Ovary (tissue), 7 donors: ENCODE measurements at regions not wholly inside any gene's neighbourhood (a gene's known extent, or its start where the extent isn't known, plus 50 kb on each side); places are given as distances from the start of the nearest gene placed in this dataset.
"Not testable (repeated sequence)": the region's sequence is repeated elsewhere in the genome, so short reads cannot be mapped to it uniquely, and the experiment has no call there.

Experiments used
- DNase-seq, 5 donors: peaks; one replicate each; pipeline ENCODE4 v3.0.0-alpha.2; 2019 to 2020
- H3K27ac ChIP-seq, 2 donors: fragments of 200-600 bp; one replicate each; pipeline versions ENCODE4 v1.5.1 to v1.8.0; 2019 to 2022
- H3K27me3 ChIP-seq: fragments of 200-600 bp; one replicate; pipeline ENCODE4 v1.8.0; 2022
- H3K36me3 ChIP-seq: fragments of 200-600 bp; sonication (generic); one replicate; pipeline ENCODE4 v1.5.1; 2019
- H3K4me1 ChIP-seq: one replicate; pipeline ENCODE4 v1.8.1; 2013; ENCODE audit warnings: mild to moderate bottlenecking, moderate library complexity; ENCODE audit not compliant: insufficient read depth
- H3K4me3 ChIP-seq: fragments of 200-600 bp; sonication (generic); one replicate; pipeline ENCODE4 v1.5.1; 2017
- H3K9me3 ChIP-seq, 2 donors: fragments of 200-600 bp in 1 of 2; sonication (generic) in 1 of 2; one replicate each; pipeline versions ENCODE4 v1.5.1 to v1.8.1; 2013 to 2019; ENCODE audit warnings: mild to moderate bottlenecking in 1 of 2, moderate library complexity in 1 of 2
- EP300 ChIP-seq: sonication (generic); formaldehyde crosslinking; IDR thresholded peaks from one replicate; pipeline ENCODE4 v1.6.1; 2017; ENCODE audit warnings: antibody characterized with exemption
- POLR2A ChIP-seq: fragments of 450-650 bp; IDR thresholded peaks from one replicate; pipeline ENCODE4 v1.6.1; 2017; ENCODE audit warnings: antibody characterized with exemption, mild to moderate bottlenecking, moderate library complexity
- WGBS, 3 donors: extraction: QIAGEN DNeasy Blood & Tissue Kit in 1 of 3; methylation state at CpG; one replicate each; pipeline versions ENCODE4 v1.1.5 to v1.1.7; 2013 to 2017; 5-methylcytosine and 5-hydroxymethylcytosine counted together
- intact Hi-C, 4 donors: fragments of 100-400 bp; cut with DNase I; formaldehyde crosslinking; loops; one replicate each; pipeline versions ENCODE4 v1.11.0 to v1.15.1; 2022 to 2023
- TF ChIP-seq, protein P1 (sequence below), 3 donors: fragments of 450-650 bp in 2 of 3; fragments of 200-600 bp in 1 of 3; IDR thresholded peaks; one replicate each; pipeline versions ENCODE4 v1.5.1 to v1.8.0; 2016 to 2022; ENCODE audit warnings: antibody characterized with exemption in 3 of 3, mild to moderate bottlenecking in 1 of 3
- donor health status: DM: no; HTN: no; CAD: no; lungs with moderate emphysema.
- donor health status: DM: no; HTN: no; CAD: no.
- donor health status: Bipolar disorder and iron deficiency.
- donor health status: DM: no; HTN: no; CAD: no.
- donor health status: DM: yes; HTN: yes; CAD: no.

DNA sequence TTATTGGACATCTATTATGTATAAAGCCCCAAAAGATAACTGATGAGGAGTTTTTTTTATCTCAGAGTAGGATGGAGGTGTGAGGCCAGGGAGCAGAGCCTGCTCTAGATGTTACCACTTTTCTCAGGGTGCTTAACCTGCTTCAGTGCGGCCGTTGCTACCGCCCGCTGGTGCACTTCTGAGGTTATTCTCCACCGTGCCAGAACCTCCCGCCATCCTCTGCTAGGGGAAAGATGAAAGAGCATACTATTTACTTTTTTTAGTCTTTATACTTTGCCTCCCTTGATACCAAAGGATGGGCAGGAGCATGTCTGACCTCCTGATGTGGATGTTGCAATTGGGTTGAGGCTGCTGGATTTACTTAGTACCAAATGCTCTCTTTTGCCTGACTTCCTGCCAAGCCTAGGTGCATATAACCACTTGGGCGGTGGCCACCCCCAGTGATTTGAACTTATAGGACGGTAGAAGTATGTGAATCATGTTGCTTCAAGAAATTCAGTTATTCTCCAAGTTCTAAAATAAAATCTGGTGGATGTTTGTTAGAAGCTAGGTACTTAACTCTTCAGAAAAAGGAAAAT is 71.1 kb upstream of the HSPB3 start:
- Histone ChIP-seq H3K36me3 (no peaks in the 10 kb centered on the region), H3K9me3 (no peaks in the 10 kb centered on the region), H3K27me3 (no peaks in the 10 kb centered on the region), H3K4me3 (no peak overlapping the region), H3K27ac (no peak overlapping the region), H3K4me1 (no peaks in the 10 kb centered on the region)
- DNase-seq: no peak
- 80 to 89% (median 82%) methylated on average over 8 of the region's 8 CpGs for WGBS, 3 donors
- TF ChIP-seq POLR2A (no peak), EP300 (no peak)
- TF ChIP-seq, protein P1, sequence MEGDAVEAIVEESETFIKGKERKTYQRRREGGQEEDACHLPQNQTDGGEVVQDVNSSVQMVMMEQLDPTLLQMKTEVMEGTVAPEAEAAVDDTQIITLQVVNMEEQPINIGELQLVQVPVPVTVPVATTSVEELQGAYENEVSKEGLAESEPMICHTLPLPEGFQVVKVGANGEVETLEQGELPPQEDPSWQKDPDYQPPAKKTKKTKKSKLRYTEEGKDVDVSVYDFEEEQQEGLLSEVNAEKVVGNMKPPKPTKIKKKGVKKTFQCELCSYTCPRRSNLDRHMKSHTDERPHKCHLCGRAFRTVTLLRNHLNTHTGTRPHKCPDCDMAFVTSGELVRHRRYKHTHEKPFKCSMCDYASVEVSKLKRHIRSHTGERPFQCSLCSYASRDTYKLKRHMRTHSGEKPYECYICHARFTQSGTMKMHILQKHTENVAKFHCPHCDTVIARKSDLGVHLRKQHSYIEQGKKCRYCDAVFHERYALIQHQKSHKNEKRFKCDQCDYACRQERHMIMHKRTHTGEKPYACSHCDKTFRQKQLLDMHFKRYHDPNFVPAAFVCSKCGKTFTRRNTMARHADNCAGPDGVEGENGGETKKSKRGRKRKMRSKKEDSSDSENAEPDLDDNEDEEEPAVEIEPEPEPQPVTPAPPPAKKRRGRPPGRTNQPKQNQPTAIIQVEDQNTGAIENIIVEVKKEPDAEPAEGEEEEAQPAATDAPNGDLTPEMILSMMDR (IDR thresholded peaks at IDR 0.05): no peak
- intact Hi-C loops: no loop called here

DNA sequence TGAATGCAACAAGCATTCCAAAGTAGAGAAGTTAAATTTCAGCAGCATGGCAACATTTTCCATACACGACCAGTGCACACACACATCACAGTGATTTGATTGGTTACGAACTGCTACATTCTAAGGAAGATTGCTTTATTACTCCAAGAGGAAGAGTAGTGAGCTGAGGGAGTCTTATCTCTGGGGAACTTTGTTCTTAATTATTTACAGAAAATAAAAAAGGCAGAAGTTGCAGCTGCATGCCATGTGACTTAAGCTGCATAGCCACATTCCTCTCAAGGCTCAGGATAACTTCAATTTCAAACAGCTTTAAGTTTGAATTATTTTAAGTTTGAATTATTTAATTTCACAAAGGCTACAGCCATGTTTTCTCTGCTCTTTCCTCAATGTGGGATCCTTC is 71.6 kb upstream of the HSPB3 start:
- intact Hi-C loops: no loop called here
- 18 to 26% (median 20%) methylated on average over 2 of the region's 2 CpGs for WGBS, 3 donors
- DNase-seq: no peak
- no peaks in the 10 kb centered on the region for H3K4me1 ChIP-seq
- TF ChIP-seq POLR2A: no peak
- TF ChIP-seq, protein P1 (IDR thresholded peaks at IDR 0.05): no peak
- no peak for TF ChIP-seq EP300
- no peak overlapping the region for H3K4me3 ChIP-seq
- no peak overlapping the region for H3K27ac ChIP-seq
- H3K27me3 ChIP-seq: no peaks in the 10 kb centered on the region
- no peaks in the 10 kb centered on the region for H3K36me3 ChIP-seq
- no peaks in the 10 kb centered on the region for H3K9me3 ChIP-seq

DNA sequence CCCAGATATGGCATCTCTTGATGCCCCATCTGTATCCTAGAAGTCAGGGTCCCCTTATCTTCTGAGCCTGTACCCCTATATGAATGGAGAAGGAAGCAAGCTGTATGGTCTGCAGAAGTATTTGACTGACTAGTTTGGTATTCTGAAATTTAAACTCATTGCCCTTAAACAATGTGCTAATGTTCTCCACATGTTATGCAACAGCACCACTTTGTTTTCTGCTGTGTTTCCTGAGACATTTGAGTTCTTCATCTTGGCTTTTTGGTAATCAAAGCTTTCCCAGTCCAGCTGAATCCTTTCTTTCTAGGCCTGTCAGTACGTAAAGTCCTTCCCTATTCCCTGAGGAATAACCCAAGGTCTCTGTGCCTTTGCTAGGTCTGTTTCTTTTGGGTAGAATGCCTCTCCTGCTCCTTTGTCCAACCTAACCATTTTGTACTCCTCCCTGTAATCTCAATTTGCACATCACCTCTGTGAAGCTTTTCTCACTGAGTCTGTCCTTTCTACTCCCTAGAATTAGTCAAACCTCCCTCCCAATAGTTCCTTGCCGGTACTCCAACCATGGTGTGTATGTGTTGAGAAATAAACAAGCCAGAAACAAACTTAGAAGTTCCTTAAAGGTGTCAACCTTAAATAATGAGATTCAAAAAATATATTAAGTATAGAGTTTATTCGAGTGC is 72.1 kb upstream of the HSPB3 start:
- WGBS, 3 donors: 34 to 53% (median 50%) methylated on average over 3 of the region's 3 CpGs
- no peak overlapping the region for H3K27ac ChIP-seq
- H3K9me3 ChIP-seq: no peaks in the 10 kb centered on the region
- no peaks in the 10 kb centered on the region for H3K4me1 ChIP-seq
- H3K36me3 ChIP-seq: no peaks in the 10 kb centered on the region
- intact Hi-C loops: no loop called here
- H3K27me3 ChIP-seq: no peaks in the 10 kb centered on the region
- no peak for DNase-seq
- H3K4me3 ChIP-seq: no peak overlapping the region
- TF ChIP-seq, protein P1 (IDR thresholded peaks at IDR 0.05): no peak
- TF ChIP-seq POLR2A: no peak
- no peak for TF ChIP-seq EP300

DNA sequence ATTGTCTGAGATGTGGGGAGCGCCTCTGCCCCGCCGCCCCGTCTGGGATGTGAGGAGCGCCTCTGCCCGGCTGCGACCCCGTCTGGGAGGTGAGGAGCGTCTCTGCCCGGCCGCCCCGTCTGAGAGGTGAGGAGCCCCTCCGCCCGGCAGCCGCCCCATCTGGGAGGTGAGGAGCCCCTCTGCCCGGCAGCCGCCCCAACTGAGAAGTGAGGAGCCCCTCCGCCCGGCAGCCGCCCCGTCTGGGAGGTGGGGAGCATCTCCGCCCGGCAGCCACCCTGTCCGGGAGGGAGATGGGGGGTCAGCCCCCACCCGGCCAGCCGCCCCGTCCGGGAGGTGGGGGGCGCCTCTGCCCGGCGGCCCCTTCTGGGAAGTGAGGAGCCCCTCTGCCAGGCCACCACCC is 70.9 kb upstream of the ARL15 start:
- intact Hi-C loops, H3K27ac ChIP-seq, H3K36me3 ChIP-seq, H3K4me3 ChIP-seq, H3K4me1 ChIP-seq, H3K27me3 ChIP-seq, H3K9me3 ChIP-seq, DNase-seq: not testable (repeated sequence)
- 94 to 97% (median 95%) methylated on average over 28 to 30 of the region's 31 CpGs for WGBS, 3 donors

DNA sequence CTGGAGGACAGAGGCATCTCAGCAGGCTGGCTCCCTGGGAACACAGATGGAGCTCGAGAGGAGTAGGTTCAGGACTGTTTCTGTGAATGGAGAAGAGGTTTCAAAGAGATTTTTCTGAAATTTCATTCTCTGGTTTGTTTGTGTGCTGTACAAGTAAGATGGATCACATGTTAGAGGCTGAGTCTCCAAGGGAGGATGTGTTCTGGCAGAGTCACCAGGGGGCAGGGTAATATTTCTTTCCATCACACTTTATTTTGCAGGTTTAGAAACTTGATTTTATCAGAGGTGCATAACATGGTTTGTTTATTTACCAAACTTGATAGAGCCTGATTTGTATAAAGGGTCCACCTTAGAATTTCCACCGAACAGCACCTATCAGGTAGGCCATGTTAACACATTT is 69.2 kb upstream of the ARL15 start:
- Histone ChIP-seq H3K9me3 (no peaks in the 10 kb centered on the region), H3K27ac (no peak overlapping the region), H3K4me3 (no peak overlapping the region), H3K4me1 (no peaks in the 10 kb centered on the region), H3K36me3 (no peaks in the 10 kb centered on the region), H3K27me3 (no peaks in the 10 kb centered on the region)
- intact Hi-C loops: no loop called here
- TF ChIP-seq EP300: no peak
- TF ChIP-seq, protein P1 (IDR thresholded peaks at IDR 0.05): no peak
- no peak for TF ChIP-seq POLR2A
- no peak for DNase-seq
- WGBS, 3 donors: 67 to 70% (median 69%) methylated on average over 2 of the region's 2 CpGs
